HepG2 (cell line): ENCODE measurements at regions not wholly inside any gene's neighbourhood (a gene's known extent, or its start where the extent isn't known, plus 50 kb on each side); places are given as distances from the start of the nearest gene placed in this dataset.

Source experiments
- ATAC-seq: fragments of 200-7000 bp; cut with Tn5 transposase; 3 replicates; pipeline ENCODE4 v1.9.1; 2020; ENCODE audit warnings: mild to moderate bottlenecking, moderate library complexity
- BruUV-seq: library from RNA; stranded (reverse); fragments of 400-500 nt; replicated peaks from 2 replicates; lab custom pipeline; 2021; lab: Mats Ljungman, UMichigan
- CTCF ChIA-PET: fragments of 300-600 bp; formaldehyde crosslinking; extraction: SDS; loops from one replicate; lab custom pipeline; 2021; ENCODE audit warnings: low total read pairs, inconsistent platforms, low intra/inter-chr PET ratio; lab: Yijun Ruan, JAX
- POLR2A ChIA-PET: fragments of 350-600 bp; sonication (Branson Sonifier 250); formaldehyde crosslinking; loops from one replicate; lab custom pipeline; 2020; ENCODE audit warnings: antibody characterized with exemption, inconsistent platforms; lab: Yijun Ruan, JAX
- DNase-seq: peaks from one replicate; pipeline ENCODE4 v3.0.0-alpha.2; 2015; ENCODE audit warnings: low spot score
- FAIRE-seq: peaks from 3 replicates; lab custom pipeline; 2011; peaks lifted over from hg19 to GRCh38; lab: Jason Lieb, UNC
- H2AFZ ChIP-seq: one replicate; pipeline ENCODE4 v1.6.1; 2011; ENCODE audit warnings: low read length, inconsistent platforms
- H3K27ac ChIP-seq: fragments of 300-600 bp; 3 replicates; pipeline ENCODE4 v1.8.0; 2011; ENCODE audit warnings: mixed run types, mild to moderate bottlenecking, mixed read lengths, low read length, inconsistent platforms; ENCODE audit not compliant: insufficient read depth; ENCODE audit errors: extremely low read length
- H3K27me3 ChIP-seq, 2 experiments: fragments of 200-600 bp in 1 of 2; 2 replicates in 1 of 2; 3 replicates in 1 of 2; pipeline versions ENCODE4 v1.6.0 to v1.8.0; 2011; ENCODE audit warnings: low read length in 2 of 2, mild to moderate bottlenecking in 2 of 2, moderate library complexity in 2 of 2, inconsistent platforms in 1 of 2; ENCODE audit not compliant: insufficient read depth in 2 of 2, control insufficient read depth in 1 of 2
- H3K36me3 ChIP-seq, 2 experiments: fragments of 200-600 bp in 1 of 2; replicated peaks in 1 of 2; 2 replicates in 1 of 2; 3 replicates in 1 of 2; pipeline versions ENCODE4 v1.5.1 to v1.8.0; 2011; ENCODE audit warnings: low read length in 2 of 2, inconsistent platforms in 1 of 2; ENCODE audit not compliant: insufficient read depth in 2 of 2, control insufficient read depth in 1 of 2
- H3K4me1 ChIP-seq: 2 replicates; pipeline ENCODE4 v1.5.1; 2012; ENCODE audit warnings: low read length, inconsistent platforms; ENCODE audit not compliant: insufficient read depth
- H3K4me2 ChIP-seq: 2 replicates; pipeline ENCODE4 v1.6.0; 2011; ENCODE audit warnings: low read depth, low read length, inconsistent platforms
- H3K4me3 ChIP-seq, 3 experiments: fragments of 200-600 bp in 1 of 3; sonication (generic), shearing (Covaris generic) in 1 of 3; replicated peaks in 1 of 3; 2 replicates each; pipeline ENCODE4 v1.5.1; 2011 to 2016; ENCODE audit warnings: low read length in 3 of 3, inconsistent platforms in 2 of 3, low read depth in 2 of 3, mild to moderate bottlenecking in 2 of 3, control low read depth in 1 of 3, mixed read lengths in 1 of 3; ENCODE audit not compliant: insufficient read depth in 1 of 3
- H3K79me2 ChIP-seq: one replicate; pipeline ENCODE4 v1.6.1; 2011; ENCODE audit warnings: low read length, inconsistent platforms; ENCODE audit not compliant: insufficient read depth
- H3K9ac ChIP-seq: 2 replicates; pipeline ENCODE4 v1.6.0; 2011; ENCODE audit warnings: mild to moderate bottlenecking, low read depth, low read length, inconsistent platforms; ENCODE audit not compliant: insufficient read depth
- H3K9me3 ChIP-seq: 2 replicates; pipeline ENCODE4 v1.5.1; 2012; ENCODE audit warnings: mild to moderate bottlenecking, low read length
- H4K20me1 ChIP-seq: 2 replicates; pipeline ENCODE4 v1.6.0; 2011; ENCODE audit warnings: inconsistent platforms, mild to moderate bottlenecking, low read length, moderate library complexity; ENCODE audit not compliant: insufficient read depth
- CREB1 ChIP-seq, 2 experiments: fragments of 450-650 bp in 1 of 2; IDR thresholded peaks; 2 replicates each; pipeline ENCODE4 v1.6.1; 2016 to 2017; ENCODE audit warnings: control low read depth in 1 of 2, mild to moderate bottlenecking in 1 of 2, missing compliant biosample characterization in 1 of 2, missing genetic modification characterization in 1 of 2
- MAFK ChIP-seq, 2 experiments: IDR thresholded peaks in 1 of 2; conservative IDR thresholded peaks in 1 of 2; 2 replicates each; pipeline ENCODE4 v1.6.1; 2011; ENCODE audit warnings: improper control_type of control experiment in 2 of 2, low read length in 2 of 2
- SMARCC2 ChIP-seq: fragments of 450-650 bp; IDR thresholded peaks from 2 replicates; pipeline ENCODE4 v1.6.1; 2017; ENCODE audit warnings: antibody characterized with exemption, mild to moderate bottlenecking
- WGBS: methylation state at CpG from one replicate; pipeline ENCODE4 v1.1.6; 2017; ENCODE audit warnings: low lambda C conversion rate; 5-methylcytosine and 5-hydroxymethylcytosine counted together
- in situ Hi-C: cut with HindIII; loops from 2 replicates; pipeline ENCODE4 v1.10.0; 2017; ENCODE audit warnings: low pct_unique_long_range_greater_than_20kb; ENCODE audit not compliant: extremely low pct_ligation_motif_present
- intact Hi-C: fragments of 100-400 bp; cut with micrococcal nuclease; formaldehyde crosslinking; loops from one replicate; pipeline ENCODE4 v1.10.0; 2022; ENCODE audit not compliant: unreplicated experiment
- TF ChIP-seq, protein P1 (sequence below): sonication (generic); formaldehyde crosslinking; IDR thresholded peaks from 2 replicates; pipeline ENCODE4 v1.5.0; 2020; ENCODE audit warnings: mild to moderate bottlenecking, missing genetic modification reagents, moderate library complexity
- TF ChIP-seq, protein P2 (sequence below): fragments of 450-650 bp; IDR thresholded peaks from 2 replicates; pipeline ENCODE4 v1.6.1; 2016

DNA sequence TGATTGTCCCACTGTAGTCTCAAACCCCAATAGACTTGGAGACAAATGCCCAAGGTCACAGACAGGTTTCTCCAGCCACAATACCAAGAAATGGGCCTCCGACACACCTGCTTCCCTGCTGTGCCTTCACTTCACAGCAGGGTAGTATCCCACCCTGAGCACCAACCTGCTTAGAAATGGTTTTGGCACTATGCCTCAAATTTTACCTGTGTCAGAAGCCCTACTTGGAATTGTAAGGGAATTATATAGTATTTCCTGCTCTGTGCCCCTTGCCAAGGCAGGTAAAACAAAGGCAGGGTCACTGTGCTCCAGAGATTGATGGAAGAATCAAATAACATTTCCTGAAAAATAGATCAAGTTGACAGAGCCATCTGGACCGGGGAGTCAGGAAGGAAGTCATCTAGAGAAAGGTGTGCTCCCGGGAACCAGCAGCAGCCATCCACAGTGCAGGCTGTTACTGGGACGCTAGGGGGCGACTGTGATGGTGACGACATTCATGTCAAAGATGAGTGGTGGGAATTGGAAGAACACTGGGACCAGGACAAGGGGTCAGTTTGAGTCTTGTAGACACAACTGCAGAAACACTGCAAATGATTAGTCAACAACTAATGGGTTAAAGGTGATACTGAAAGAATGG is 117.8 kb upstream of the AKR1E2 start:
- Histone ChIP-seq H3K4me3 (no peak overlapping the region), H3K79me2 (no peaks in the 10 kb centered on the region), H2AFZ (no peak overlapping the region), H3K27ac (no peak overlapping the region), H3K27me3 (peaks cover 0 to 6% of the 10 kb centered on the region in 2 experiments; a peak in 2 of 5 replicates), H3K4me2 (no peak overlapping the region), H3K9me3 (no peaks in the 10 kb centered on the region), H3K9ac (no peak overlapping the region), H3K4me1 (no peaks in the 10 kb centered on the region), H4K20me1 (no peaks in the 10 kb centered on the region), H3K36me3 (no peaks in the 10 kb centered on the region)
- intact Hi-C loops (no loop called here), in situ Hi-C loops (no loop called here)
- DNase-seq: peak; percentile 15
- TF ChIP-seq SMARCC2: no peak
- TF ChIP-seq, protein P1, sequence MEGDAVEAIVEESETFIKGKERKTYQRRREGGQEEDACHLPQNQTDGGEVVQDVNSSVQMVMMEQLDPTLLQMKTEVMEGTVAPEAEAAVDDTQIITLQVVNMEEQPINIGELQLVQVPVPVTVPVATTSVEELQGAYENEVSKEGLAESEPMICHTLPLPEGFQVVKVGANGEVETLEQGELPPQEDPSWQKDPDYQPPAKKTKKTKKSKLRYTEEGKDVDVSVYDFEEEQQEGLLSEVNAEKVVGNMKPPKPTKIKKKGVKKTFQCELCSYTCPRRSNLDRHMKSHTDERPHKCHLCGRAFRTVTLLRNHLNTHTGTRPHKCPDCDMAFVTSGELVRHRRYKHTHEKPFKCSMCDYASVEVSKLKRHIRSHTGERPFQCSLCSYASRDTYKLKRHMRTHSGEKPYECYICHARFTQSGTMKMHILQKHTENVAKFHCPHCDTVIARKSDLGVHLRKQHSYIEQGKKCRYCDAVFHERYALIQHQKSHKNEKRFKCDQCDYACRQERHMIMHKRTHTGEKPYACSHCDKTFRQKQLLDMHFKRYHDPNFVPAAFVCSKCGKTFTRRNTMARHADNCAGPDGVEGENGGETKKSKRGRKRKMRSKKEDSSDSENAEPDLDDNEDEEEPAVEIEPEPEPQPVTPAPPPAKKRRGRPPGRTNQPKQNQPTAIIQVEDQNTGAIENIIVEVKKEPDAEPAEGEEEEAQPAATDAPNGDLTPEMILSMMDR (CRISPR knock-in tag): 0 out of 2 replicates have a peak, but pooled peaks have one; percentile 27
- TF ChIP-seq CREB1 (IDR thresholded peaks at IDR 0.05): 0 out of 2 replicates have a peak, but pooled peaks have one; percentile 12
- TF ChIP-seq CREB1 (CRISPR knock-in tag; IDR thresholded peaks at IDR 0.05): no peak
- WGBS: 3% methylated on average over 6 of the region's 6 CpGs
- CTCF ChIA-PET: no interaction called here
- POLR2A ChIA-PET: no interaction called here
- no peak for FAIRE-seq
- no TSS peak for BruUV-seq
- peak; percentile 47; the same call in 1 of the 3 replicates for ATAC-seq

DNA sequence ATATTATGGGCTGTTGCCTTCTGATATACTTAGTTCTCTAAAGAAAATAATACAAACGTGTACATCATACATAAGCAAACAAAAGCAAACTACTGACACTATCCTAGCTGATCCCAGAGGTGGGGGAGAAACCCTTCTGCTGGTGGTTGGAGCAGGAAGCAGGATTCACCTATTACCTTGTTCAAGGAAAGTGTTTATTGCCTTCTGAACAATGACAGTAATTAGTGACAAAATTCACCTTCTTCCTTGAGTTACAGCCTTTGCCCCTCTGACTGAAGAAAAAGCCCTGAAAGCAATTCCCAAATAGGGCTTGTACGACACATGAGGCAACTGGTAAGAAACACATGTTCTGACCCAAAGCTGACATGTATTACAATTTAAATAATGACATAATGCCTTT is 118.8 kb upstream of the AKR1E2 start:
- no peaks in the 10 kb centered on the region for H3K36me3 ChIP-seq
- TF ChIP-seq, protein P2, sequence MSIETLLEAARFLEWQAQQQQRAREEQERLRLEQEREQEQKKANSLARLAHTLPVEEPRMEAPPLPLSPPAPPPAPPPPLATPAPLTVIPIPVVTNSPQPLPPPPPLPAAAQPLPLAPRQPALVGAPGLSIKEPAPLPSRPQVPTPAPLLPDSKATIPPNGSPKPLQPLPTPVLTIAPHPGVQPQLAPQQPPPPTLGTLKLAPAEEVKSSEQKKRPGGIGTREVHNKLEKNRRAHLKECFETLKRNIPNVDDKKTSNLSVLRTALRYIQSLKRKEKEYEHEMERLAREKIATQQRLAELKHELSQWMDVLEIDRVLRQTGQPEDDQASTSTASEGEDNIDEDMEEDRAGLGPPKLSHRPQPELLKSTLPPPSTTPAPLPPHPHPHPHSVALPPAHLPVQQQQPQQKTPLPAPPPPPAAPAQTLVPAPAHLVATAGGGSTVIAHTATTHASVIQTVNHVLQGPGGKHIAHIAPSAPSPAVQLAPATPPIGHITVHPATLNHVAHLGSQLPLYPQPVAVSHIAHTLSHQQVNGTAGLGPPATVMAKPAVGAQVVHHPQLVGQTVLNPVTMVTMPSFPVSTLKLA: peak; percentile 27; the same call in 1 of the 2 replicates
- TF ChIP-seq MAFK (conservative IDR thresholded peaks at IDR 0.05 in 1 of 2, IDR thresholded peaks at IDR 0.05 in 1 of 2; ENCODE audit: low read length in 2 of 2): no peak
- no peaks in the 10 kb centered on the region for H3K79me2 ChIP-seq
- 2% methylated on average over 2 of the region's 2 CpGs for WGBS
- no peak overlapping the region for H2AFZ ChIP-seq
- H3K4me2 ChIP-seq: no peak overlapping the region
- no peak overlapping the region for H3K27ac ChIP-seq
- no peak for DNase-seq
- intact Hi-C loops (no loop called here), in situ Hi-C loops (no loop called here)
- H3K27me3 ChIP-seq: peaks cover 0 to 6% of the 10 kb centered on the region in 2 experiments; a peak in 1 of 5 replicates
- ATAC-seq: no peak
- BruUV-seq: no TSS peak
- no peaks in the 10 kb centered on the region for H4K20me1 ChIP-seq
- no peak overlapping the region for H3K4me3 ChIP-seq
- H3K9me3 ChIP-seq: no peaks in the 10 kb centered on the region
- H3K4me1 ChIP-seq: no peaks in the 10 kb centered on the region
- ChIA-PET CTCF (no interaction called here), POLR2A (no interaction called here)
- no peak overlapping the region for H3K9ac ChIP-seq
- no peak for FAIRE-seq
